Osteocyte (in vitro differentiated cells): ENCODE measurements at regions not wholly inside any gene's neighbourhood (a gene's known extent, or its start where the extent isn't known, plus 50 kb on each side); places are given as distances from the start of the nearest gene placed in this dataset.
"Not testable (repeated sequence)": the region's sequence is repeated elsewhere in the genome, so short reads cannot be mapped to it uniquely, and the experiment has no call there.

Experiments
- DNase-seq: peaks from one replicate; pipeline ENCODE4 v3.0.0; 2021; ENCODE audit warnings: mixed read lengths; ENCODE audit not compliant: unreplicated experiment; ENCODE audit errors: extremely low spot score
- H3K27ac Mint-ChIP-seq: one replicate; pipeline ENCODE4 v1.8.0; 2021; ENCODE audit warnings: mild to moderate bottlenecking, mixed read lengths; ENCODE audit not compliant: unreplicated experiment
- H3K27me3 Mint-ChIP-seq: one replicate; pipeline ENCODE4 v1.8.0; 2021; ENCODE audit warnings: mixed read lengths; ENCODE audit not compliant: unreplicated experiment
- H3K36me3 Mint-ChIP-seq: one replicate; pipeline ENCODE4 v1.8.0; 2021; ENCODE audit warnings: mixed read lengths; ENCODE audit not compliant: unreplicated experiment
- H3K4me1 Mint-ChIP-seq: one replicate; pipeline ENCODE4 v1.8.0; 2021; ENCODE audit warnings: mixed read lengths; ENCODE audit not compliant: unreplicated experiment
- H3K4me3 Mint-ChIP-seq: one replicate; pipeline ENCODE4 v1.8.0; 2021; ENCODE audit warnings: mild to moderate bottlenecking, moderate library complexity, mixed read lengths; ENCODE audit not compliant: unreplicated experiment
- H3K9me3 Mint-ChIP-seq: one replicate; pipeline ENCODE4 v1.8.0; 2021; ENCODE audit warnings: mixed read lengths; ENCODE audit not compliant: unreplicated experiment
- TF ChIP-seq, protein P1 (sequence below): fragments of 200-600 bp; sonication (generic); IDR thresholded peaks from 2 replicates; pipeline ENCODE4 v1.5.0; 2021; ENCODE audit warnings: antibody characterized with exemption, mild to moderate bottlenecking, moderate library complexity

DNA sequence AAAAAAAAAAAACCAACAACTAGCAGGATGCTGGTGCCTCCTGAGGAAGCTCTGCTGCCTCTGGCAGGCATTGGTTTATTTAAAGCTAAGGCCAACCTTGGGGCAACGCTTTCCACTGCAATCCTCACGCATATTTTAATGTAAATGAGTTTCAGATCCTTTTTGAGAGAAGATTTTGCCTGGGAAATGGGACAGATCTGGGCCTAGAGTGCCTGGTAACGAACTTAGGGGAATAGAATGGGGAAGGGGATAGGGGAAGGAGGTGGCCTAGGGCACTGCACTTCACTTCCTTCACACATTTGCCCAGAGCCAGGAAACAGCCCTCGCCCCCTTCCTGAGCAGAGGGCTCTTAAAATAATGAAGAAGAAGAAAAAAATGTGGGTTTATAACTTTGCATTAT is 132.7 kb upstream of the TMEM170B start:
- Mint-ChIP-seq H3K9me3 (no peaks in the 10 kb centered on the region), H3K27me3 (no peaks in the 10 kb centered on the region), H3K36me3 (no peaks in the 10 kb centered on the region), H3K4me1 (peaks cover 19% of the 10 kb centered on the region), H3K4me3 (no peak overlapping the region), H3K27ac (peak overlapping the region; percentile 81)
- DNase-seq, result no peak
- TF ChIP-seq, protein P1, sequence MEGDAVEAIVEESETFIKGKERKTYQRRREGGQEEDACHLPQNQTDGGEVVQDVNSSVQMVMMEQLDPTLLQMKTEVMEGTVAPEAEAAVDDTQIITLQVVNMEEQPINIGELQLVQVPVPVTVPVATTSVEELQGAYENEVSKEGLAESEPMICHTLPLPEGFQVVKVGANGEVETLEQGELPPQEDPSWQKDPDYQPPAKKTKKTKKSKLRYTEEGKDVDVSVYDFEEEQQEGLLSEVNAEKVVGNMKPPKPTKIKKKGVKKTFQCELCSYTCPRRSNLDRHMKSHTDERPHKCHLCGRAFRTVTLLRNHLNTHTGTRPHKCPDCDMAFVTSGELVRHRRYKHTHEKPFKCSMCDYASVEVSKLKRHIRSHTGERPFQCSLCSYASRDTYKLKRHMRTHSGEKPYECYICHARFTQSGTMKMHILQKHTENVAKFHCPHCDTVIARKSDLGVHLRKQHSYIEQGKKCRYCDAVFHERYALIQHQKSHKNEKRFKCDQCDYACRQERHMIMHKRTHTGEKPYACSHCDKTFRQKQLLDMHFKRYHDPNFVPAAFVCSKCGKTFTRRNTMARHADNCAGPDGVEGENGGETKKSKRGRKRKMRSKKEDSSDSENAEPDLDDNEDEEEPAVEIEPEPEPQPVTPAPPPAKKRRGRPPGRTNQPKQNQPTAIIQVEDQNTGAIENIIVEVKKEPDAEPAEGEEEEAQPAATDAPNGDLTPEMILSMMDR, result no peak

- Mint-ChIP-seq H3K27ac (peak overlapping the region; percentile 62), H3K4me3 (no peak overlapping the region), H3K9me3 (no peaks in the 10 kb centered on the region), H3K4me1 (peaks cover 16% of the 10 kb centered on the region), H3K27me3 (no peaks in the 10 kb centered on the region), H3K36me3 (no peaks in the 10 kb centered on the region)
- no peak for DNase-seq
- TF ChIP-seq, protein P1, result no peak
These were observed 133.5 kb upstream of the TMEM170B start for GRCh38 chr6:11404081-11404480.

DNA sequence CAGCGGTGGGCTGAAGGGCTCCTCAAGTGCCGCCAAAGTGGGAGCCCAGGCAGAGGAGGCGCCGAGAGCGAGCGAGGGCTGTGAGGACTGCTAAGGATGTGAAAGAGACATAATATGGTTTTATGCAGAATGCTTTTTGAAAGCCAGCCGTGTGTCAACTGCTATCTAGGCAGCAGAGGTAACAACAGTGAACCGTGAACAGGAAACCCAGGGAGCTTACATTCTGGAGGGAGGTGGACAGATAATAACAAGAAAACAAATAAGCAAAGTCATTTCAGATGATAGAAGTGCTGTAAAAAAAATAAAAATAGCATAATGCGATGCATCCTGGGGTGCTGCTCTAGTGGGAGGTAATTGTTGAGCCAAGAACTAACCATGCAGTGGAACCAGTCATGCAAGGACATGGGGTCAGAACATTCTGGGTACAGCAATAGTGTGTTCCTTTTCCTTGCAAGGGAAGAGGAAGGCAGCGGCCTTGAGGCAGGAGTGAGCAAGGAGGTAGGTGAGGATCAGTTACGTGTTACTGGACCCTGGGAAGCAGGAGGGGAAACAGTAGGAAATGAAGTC is 134.4 kb upstream of the TMEM170B start:
- H3K4me1 Mint-ChIP-seq, result peaks cover 16% of the 10 kb centered on the region
- H3K4me3 Mint-ChIP-seq, result no peak overlapping the region
- no peaks in the 10 kb centered on the region for H3K36me3 Mint-ChIP-seq
- no peak overlapping the region for H3K27ac Mint-ChIP-seq
- TF ChIP-seq, protein P1, result no peak
- H3K9me3 Mint-ChIP-seq, result no peaks in the 10 kb centered on the region
- no peak for DNase-seq
- H3K27me3 Mint-ChIP-seq, result no peaks in the 10 kb centered on the region

GRCh38 chr6:11402581-11402980 is 135.0 kb upstream of the TMEM170B start:
- not testable (repeated sequence) for H3K27me3 Mint-ChIP-seq, H3K9me3 Mint-ChIP-seq, H3K4me3 Mint-ChIP-seq, H3K27ac Mint-ChIP-seq, H3K36me3 Mint-ChIP-seq, DNase-seq
- peaks cover 16% of the 10 kb centered on the region for H3K4me1 Mint-ChIP-seq

DNA sequence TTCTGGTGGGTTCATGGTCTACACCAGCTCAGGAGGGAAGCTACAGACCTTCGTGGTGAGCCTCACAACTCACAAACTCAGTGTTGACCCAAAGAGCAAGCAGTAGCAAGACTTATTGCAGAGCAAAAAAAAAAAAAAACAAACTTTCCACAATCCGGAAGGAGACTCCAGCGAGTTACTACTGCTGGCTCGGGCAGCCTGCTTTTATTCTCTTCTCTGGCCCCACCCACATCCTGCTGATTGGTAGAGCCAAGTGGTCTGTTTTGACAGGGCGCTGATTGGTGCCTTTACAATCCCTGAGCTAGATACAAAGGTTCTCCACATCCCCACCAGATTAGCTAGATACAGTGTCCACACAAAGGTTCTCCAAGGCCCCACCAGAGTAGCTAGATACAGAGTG is 135.6 kb upstream of the TMEM170B start:
- not testable (repeated sequence) for H3K4me3 Mint-ChIP-seq, H3K9me3 Mint-ChIP-seq, H3K27me3 Mint-ChIP-seq, H3K36me3 Mint-ChIP-seq, DNase-seq, H3K27ac Mint-ChIP-seq
- H3K4me1 Mint-ChIP-seq, result peaks cover 16% of the 10 kb centered on the region

GRCh38 chr6:11398451-11399326 is 138.9 kb upstream of the TMEM170B start:
- TF ChIP-seq, protein P1, result no peak
- Mint-ChIP-seq H3K27me3 (no peaks in the 10 kb centered on the region), H3K9me3 (no peaks in the 10 kb centered on the region), H3K36me3 (no peaks in the 10 kb centered on the region), H3K4me1 (peaks cover 15% of the 10 kb centered on the region), H3K27ac (no peak overlapping the region), H3K4me3 (no peak overlapping the region)
- DNase-seq, result no peak
